HG02678 (cell line): ENCODE measurements at regions not wholly inside any gene's neighbourhood (a gene's known extent, or its start where the extent isn't known, plus 50 kb on each side); places are given as distances from the start of the nearest gene placed in this dataset.
A peak's percentile ranks its signal among the peaks of the same experiment; 100 is the strongest.

Experiments used
- ATAC-seq: cut with Tn5 transposase; IDR thresholded peaks from one replicate; pipeline ENCODE4 v1.9.1; 2021; ENCODE audit warnings: mild to moderate bottlenecking, moderate library complexity; ENCODE audit not compliant: unreplicated experiment

- no peak for ATAC-seq
Observed at GRCh38 chr4:144300616-144301015, 160.1 kb upstream of the GYPA start.

- ATAC-seq, result no peak
Observed at GRCh38 chr4:144302704-144303536, 162.4 kb upstream of the GYPA start.

- ATAC-seq, result no peak
Observed at GRCh38 chr4:144304025-144304424, 163.5 kb upstream of the GYPA start.

GRCh38 chr4:144310535-144310934 is 170.0 kb upstream of the GYPA start:
- no peak for ATAC-seq

GRCh38 chr4:144313370-144313769 is 172.9 kb upstream of the GYPA start:
- no peak for ATAC-seq

- ATAC-seq, result no peak
Observed at GRCh38 chr4:144316869-144317268, 176.4 kb upstream of the GYPA start.

GRCh38 chr4:144318797-144319196 is 178.3 kb upstream of the GYPA start:
- ATAC-seq, result no peak

- no peak for ATAC-seq
Observed at GRCh38 chr4:144336633-144337032, 196.1 kb upstream of the GYPA start.

- peak; percentile 52 for ATAC-seq
Observed at GRCh38 chr4:144338148-144338547, 197.6 kb upstream of the GYPA start.

- no peak for ATAC-seq
Observed at GRCh38 chr4:144338834-144339233, 198.3 kb upstream of the GYPA start.

- ATAC-seq, result no peak
Observed at GRCh38 chr4:144340931-144341330, 200.4 kb upstream of the GYPA start.

- ATAC-seq, result no peak
Observed at GRCh38 chr4:144342949-144343760, 202.6 kb upstream of the GYPA start.

GRCh38 chr4:144347121-144347520 is 206.6 kb upstream of the GYPA start:
- ATAC-seq, result no peak

- ATAC-seq, result no peak
Observed at GRCh38 chr4:144350706-144351105, 210.2 kb upstream of the GYPA start.

- no peak for ATAC-seq
Observed at GRCh38 chr4:144351306-144351705, 210.8 kb upstream of the GYPA start.

GRCh38 chr4:144353292-144353691 is 212.8 kb upstream of the GYPA start:
- no peak for ATAC-seq

- ATAC-seq, result peak; percentile 89
Observed at GRCh38 chr4:144355811-144356757, 215.6 kb upstream of the GYPA start.

GRCh38 chr4:144356941-144357381 is 216.4 kb upstream of the GYPA start:
- ATAC-seq, result no peak

GRCh38 chr4:144357975-144358374 is 217.5 kb upstream of the GYPA start:
- ATAC-seq, result no peak

- ATAC-seq, result no peak
Observed at GRCh38 chr4:144360146-144360793, 219.8 kb upstream of the GYPA start.
